T-cell (primary cell): ENCODE measurements at regions not wholly inside any gene's neighbourhood (a gene's known extent, or its start where the extent isn't known, plus 50 kb on each side); places are given as distances from the start of the nearest gene placed in this dataset.

ENCODE experiments used
- ATAC-seq, 4 experiments: fragments of 200-7000 bp in 3 of 4; fragments of 150-1000 bp in 1 of 4; cut with Tn5 transposase; replicated peaks in 1 of 4; 1 replicate in 3 of 4; 2 replicates in 1 of 4; pipeline ENCODE4 v1.10.0; 2021; ENCODE audit warnings: moderate library complexity in 3 of 4, mild to moderate bottlenecking in 2 of 4, moderate number of reproducible peaks in 1 of 4
- CTCF ChIA-PET, 2 donors: fragments of 300-600 bp; sonication (Branson Sonifier 250); formaldehyde crosslinking; loops; one replicate each; lab custom pipeline; 2022; ENCODE audit warnings: antibody characterized with exemption in 2 of 2; lab: Charles Lee
- POLR2A ChIA-PET, 2 donors: fragments of 300-600 bp; sonication (Branson Sonifier 250); formaldehyde crosslinking; loops; one replicate each; lab custom pipeline; 2022; ENCODE audit warnings: antibody characterized with exemption in 2 of 2; lab: Charles Lee
- DNase-seq, 35 experiments: peaks; one replicate each; pipeline versions ENCODE4 v3.0.0 to v3.0.0-alpha.2; 2013 to 2023
- H3K27ac ChIP-seq: one replicate; pipeline ENCODE4 v1.5.1; 2013; ENCODE audit warnings: low read length
- H3K27me3 ChIP-seq, 2 experiments: replicated peaks in 1 of 2; 1 replicate in 1 of 2; 2 replicates in 1 of 2; pipeline versions ENCODE4 v1.6.1 to v1.7.0; 2013; ENCODE audit warnings: low read length in 1 of 2, mixed read lengths in 1 of 2; ENCODE audit not compliant: control insufficient read depth in 2 of 2, insufficient read depth in 2 of 2; ENCODE audit errors: extremely low read depth in 1 of 2
- H3K36me3 ChIP-seq, 2 donors: 1 replicate in 1 of 2; 2 replicates in 1 of 2; pipeline versions ENCODE4 v1.6.1 to v1.7.0; 2013; ENCODE audit warnings: low read length in 1 of 2; ENCODE audit not compliant: control insufficient read depth in 2 of 2, insufficient read depth in 1 of 2; ENCODE audit errors: extremely low read depth in 1 of 2
- H3K4me1 ChIP-seq, 2 experiments: 1 replicate in 1 of 2; 2 replicates in 1 of 2; pipeline versions ENCODE4 v1.6.1 to v1.7.0; 2013; ENCODE audit warnings: low read length in 2 of 2, mixed read lengths in 1 of 2; ENCODE audit not compliant: insufficient read depth in 2 of 2, control insufficient read depth in 1 of 2; ENCODE audit errors: extremely low read depth in 1 of 2
- H3K4me3 ChIP-seq, 2 donors: 1 replicate in 1 of 2; 2 replicates in 1 of 2; pipeline versions ENCODE4 v1.5.1 to v1.7.0; 2013; ENCODE audit warnings: mild to moderate bottlenecking in 2 of 2, low read length in 1 of 2, moderate library complexity in 1 of 2; ENCODE audit not compliant: control insufficient read depth in 1 of 2; ENCODE audit errors: extremely low read depth in 1 of 2
- H3K9me3 ChIP-seq: 2 replicates; pipeline ENCODE4 v1.7.0; 2013
- H3K27ac Mint-ChIP-seq, 2 donors: one replicate each; pipeline ENCODE4 v1.8.0; 2020 to 2021; ENCODE audit warnings: mild to moderate bottlenecking in 2 of 2, mixed read lengths in 2 of 2
- H3K27me3 Mint-ChIP-seq, 2 donors: one replicate each; pipeline ENCODE4 v1.8.0; 2021 to 2022; ENCODE audit warnings: mixed read lengths in 2 of 2
- H3K36me3 Mint-ChIP-seq: one replicate; pipeline ENCODE4 v1.8.0; 2021; ENCODE audit warnings: mixed read lengths
- H3K4me1 Mint-ChIP-seq, 3 donors: one replicate each; pipeline ENCODE4 v1.8.0; 2020 to 2022; ENCODE audit warnings: mixed read lengths in 3 of 3, mild to moderate bottlenecking in 1 of 3
- H3K4me3 Mint-ChIP-seq, 3 donors: one replicate each; pipeline ENCODE4 v1.8.0; 2020 to 2022; ENCODE audit warnings: mild to moderate bottlenecking in 3 of 3, mixed read lengths in 3 of 3, moderate library complexity in 3 of 3
- H3K9me3 Mint-ChIP-seq, 3 donors: one replicate each; pipeline ENCODE4 v1.8.0; 2020 to 2022; ENCODE audit warnings: mixed read lengths in 3 of 3
- WGBS: methylation state at CpG from one replicate; pipeline ENCODE4 v1.1.5; 2013; ENCODE audit warnings: missing lambda C conversion rate; ENCODE audit not compliant: insufficient coverage; 5-methylcytosine and 5-hydroxymethylcytosine counted together

DNA sequence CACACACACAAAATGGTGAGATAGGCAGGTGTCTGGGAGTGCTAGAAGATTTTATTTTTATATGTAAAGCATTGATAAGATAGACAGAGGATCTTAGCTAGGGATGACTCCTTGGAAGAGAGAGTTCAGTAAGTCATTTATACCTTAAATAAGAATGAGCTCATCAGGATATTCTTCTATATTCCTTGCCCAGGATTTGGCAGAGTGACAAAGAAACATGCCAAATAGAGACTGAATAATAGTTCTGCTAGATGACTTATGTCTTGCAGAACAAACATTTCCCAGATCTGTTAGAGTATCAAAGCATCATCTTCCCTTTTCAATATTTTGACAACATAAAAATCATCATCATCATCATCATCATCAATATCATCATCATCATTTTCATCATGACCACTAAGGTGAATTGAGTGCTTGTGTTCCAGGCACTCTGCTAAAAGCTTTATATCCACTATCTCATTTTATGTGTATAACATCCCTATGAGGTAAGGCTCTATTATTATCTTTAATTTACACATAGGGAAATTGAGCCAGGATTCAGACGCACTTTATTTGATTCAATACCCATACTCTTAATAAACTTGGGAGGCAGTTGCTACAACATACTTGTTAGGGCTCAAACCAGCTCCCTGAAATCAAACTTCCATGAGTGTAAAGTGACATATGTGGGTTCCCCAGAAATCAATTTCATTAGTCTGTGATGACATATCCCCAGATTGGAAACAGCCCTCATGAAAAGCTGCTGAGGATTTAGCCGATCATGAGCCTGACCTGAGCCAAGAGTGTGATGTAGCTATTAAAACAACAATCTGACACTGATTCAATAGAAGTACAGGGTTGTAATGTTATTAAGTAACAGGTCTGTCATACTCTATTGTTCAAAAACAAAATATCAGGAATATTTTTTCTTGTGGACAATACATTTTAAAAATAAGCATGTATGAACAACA, 176.3 kb upstream of the SEMA6A start:
- no CpG with 5 or more reads among the region's 2 CpGs for WGBS
- H3K4me3 ChIP-seq: no peak overlapping the region
- POLR2A ChIA-PET: no interaction called here

DNA sequence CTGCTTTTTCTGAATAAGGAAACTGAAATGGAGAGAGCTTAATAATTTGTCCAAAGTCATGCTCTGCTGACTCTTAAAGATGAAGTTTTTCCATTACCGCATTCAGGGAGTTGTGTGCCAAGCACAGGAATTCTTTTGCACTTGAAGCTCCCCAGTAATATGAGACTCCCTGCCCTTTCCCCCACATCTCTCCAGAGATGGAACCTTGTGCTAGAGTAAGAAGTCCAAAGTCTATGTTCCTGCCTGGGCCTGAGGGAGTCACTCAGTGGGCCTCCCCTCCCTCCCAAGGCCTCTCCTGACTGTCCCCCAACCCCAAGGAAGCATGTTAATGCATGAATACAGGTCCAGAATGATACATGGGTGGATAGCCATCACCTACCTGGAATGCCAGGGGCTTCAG, 173.3 kb upstream of the SEMA6A start:
- Histone ChIP-seq H3K9me3 (no peaks in the 10 kb centered on the region), H3K27ac (no peak overlapping the region), H3K36me3 (no peaks in the 10 kb centered on the region), H3K4me1 (no peaks in the 10 kb centered on the region), H3K4me3 (no peak overlapping the region), H3K27me3 (no peaks in the 10 kb centered on the region)
- CTCF ChIA-PET: no interaction called here
- peaks cover 7 to 9% (median 8%) of the 10 kb centered on the region in 3 donors for H3K9me3 Mint-ChIP-seq
- no peaks in the 10 kb centered on the region for H3K27me3 Mint-ChIP-seq
- H3K27ac Mint-ChIP-seq: no peak overlapping the region
- H3K4me3 Mint-ChIP-seq: no peak overlapping the region
- no peaks in the 10 kb centered on the region for H3K4me1 Mint-ChIP-seq
- no peaks in the 10 kb centered on the region for H3K36me3 Mint-ChIP-seq
- POLR2A ChIA-PET: no interaction called here
- ATAC-seq (no peak), DNase-seq (no peak)
- 100% methylated on average over 1 of the region's 1 CpG for WGBS

More for the DNA sequence above, 176.3 kb upstream of the SEMA6A start:
- ATAC-seq (no peak), DNase-seq (no peak)
- no peaks in the 10 kb centered on the region for H3K9me3 Mint-ChIP-seq
- H3K27ac Mint-ChIP-seq: no peak overlapping the region
- no peaks in the 10 kb centered on the region for H3K27me3 Mint-ChIP-seq
- Histone ChIP-seq H3K4me1 (no peaks in the 10 kb centered on the region), H3K27me3 (no peaks in the 10 kb centered on the region), H3K9me3 (no peaks in the 10 kb centered on the region), H3K27ac (no peak overlapping the region), H3K36me3 (no peaks in the 10 kb centered on the region)
- CTCF ChIA-PET: no interaction called here
- H3K4me3 Mint-ChIP-seq: no peak overlapping the region
- no peaks in the 10 kb centered on the region for H3K4me1 Mint-ChIP-seq
- H3K36me3 Mint-ChIP-seq: no peaks in the 10 kb centered on the region

DNA sequence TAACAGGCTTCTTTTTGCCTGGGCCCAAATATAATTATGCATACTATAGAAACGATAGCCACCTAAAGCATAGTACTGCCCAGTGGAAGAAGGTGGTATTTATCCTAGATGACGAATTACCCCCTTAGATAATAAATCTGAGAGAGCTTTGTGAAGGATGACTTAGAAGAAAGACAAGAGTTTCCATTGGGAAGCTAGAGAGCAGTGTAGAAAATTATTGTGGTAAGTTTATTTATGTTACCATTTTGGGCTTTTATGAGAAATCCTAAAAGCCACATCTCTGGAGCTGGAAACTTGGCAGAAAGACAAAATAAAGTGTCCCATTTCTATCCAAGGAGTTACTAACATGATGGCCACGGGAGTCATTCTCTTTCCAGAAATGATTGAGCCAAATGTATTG, 172.0 kb upstream of the SEMA6A start:
- Histone ChIP-seq H3K27me3 (no peaks in the 10 kb centered on the region), H3K4me3 (no peak overlapping the region), H3K9me3 (no peaks in the 10 kb centered on the region), H3K4me1 (no peaks in the 10 kb centered on the region), H3K36me3 (no peaks in the 10 kb centered on the region), H3K27ac (no peak overlapping the region)
- Mint-ChIP-seq H3K9me3 (peaks cover 7 to 9% (median 8%) of the 10 kb centered on the region in 3 donors), H3K36me3 (no peaks in the 10 kb centered on the region), H3K27me3 (no peaks in the 10 kb centered on the region), H3K4me1 (no peaks in the 10 kb centered on the region), H3K27ac (no peak overlapping the region), H3K4me3 (no peak overlapping the region)
- no CpG with 5 or more reads among the region's 3 CpGs for WGBS
- POLR2A ChIA-PET: no interaction called here
- no peak for ATAC-seq
- no peak for DNase-seq
- CTCF ChIA-PET: no interaction called here

DNA sequence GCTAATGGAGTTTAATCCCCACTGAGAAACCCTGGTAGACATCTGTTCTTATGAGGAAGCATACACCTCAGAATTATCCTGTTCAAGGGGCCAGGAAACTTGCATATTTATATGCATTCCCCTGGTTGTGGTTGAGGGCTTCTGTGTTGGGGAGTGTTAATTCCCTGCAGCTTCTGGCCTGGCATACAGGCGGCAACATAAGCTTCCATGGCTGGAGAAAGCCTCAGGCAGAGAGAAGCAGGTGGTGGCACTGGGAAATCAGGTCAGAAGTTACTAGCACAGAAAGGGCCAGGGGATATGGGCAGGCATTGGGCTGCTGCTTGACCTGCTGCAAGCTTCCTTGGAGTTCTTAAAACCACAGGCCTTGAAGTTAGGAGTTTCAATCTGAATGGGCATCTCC, 166.1 kb upstream of the SEMA6A start:
- no peak overlapping the region for H3K27ac ChIP-seq
- Mint-ChIP-seq H3K27ac (no peak overlapping the region), H3K27me3 (peaks cover 2 to 10% of the 10 kb centered on the region in 2 donors), H3K4me3 (no peak overlapping the region), H3K4me1 (no peaks in the 10 kb centered on the region), H3K9me3 (peaks cover 7 to 9% (median 8%) of the 10 kb centered on the region in 3 donors), H3K36me3 (no peaks in the 10 kb centered on the region)
- ChIA-PET POLR2A (no interaction called here), CTCF (no interaction called here)
- H3K9me3 ChIP-seq: no peaks in the 10 kb centered on the region
- DNase-seq (no peak), ATAC-seq (no peak)
- H3K4me3 ChIP-seq: no peak overlapping the region
- peaks cover 0 to 4% of the 10 kb centered on the region in 2 experiments for H3K27me3 ChIP-seq
- WGBS: 100% methylated on average over 1 of the region's 1 CpG
- no peaks in the 10 kb centered on the region for H3K4me1 ChIP-seq
- H3K36me3 ChIP-seq: no peaks in the 10 kb centered on the region

DNA sequence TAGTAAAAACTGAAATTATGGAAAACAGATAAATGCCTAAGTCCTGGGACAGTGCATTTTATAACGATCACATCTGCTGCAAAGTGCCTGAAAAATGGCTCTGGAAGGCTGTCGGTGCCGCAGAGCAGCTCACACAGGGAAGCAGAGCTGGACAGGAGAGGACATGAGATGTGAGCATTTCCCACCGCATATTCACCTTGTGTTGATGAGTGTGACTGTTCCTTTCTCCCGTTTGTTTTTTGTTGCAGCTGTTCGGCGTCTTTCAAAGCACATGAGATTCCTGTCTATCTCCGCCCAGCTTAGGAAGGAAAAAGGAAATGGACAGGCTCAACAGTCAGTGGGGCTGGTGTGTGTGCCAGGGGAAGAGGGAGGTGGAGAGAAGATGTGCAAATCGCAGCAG, 164.9 kb upstream of the SEMA6A start:
- no peak overlapping the region for H3K27ac ChIP-seq
- ChIA-PET POLR2A (no interaction called here), CTCF (no interaction called here)
- 77% methylated on average over 9 of the region's 9 CpGs for WGBS
- Mint-ChIP-seq H3K27me3 (peaks cover 2 to 10% of the 10 kb centered on the region in 2 donors), H3K27ac (no peak overlapping the region), H3K9me3 (peaks cover 4 to 8% (median 7%) of the 10 kb centered on the region in 3 donors), H3K36me3 (no peaks in the 10 kb centered on the region), H3K4me3 (no peak overlapping the region), H3K4me1 (no peaks in the 10 kb centered on the region)
- ATAC-seq (no peak), DNase-seq (no peak)
- H3K9me3 ChIP-seq: no peaks in the 10 kb centered on the region
- H3K27me3 ChIP-seq: peaks cover 0 to 4% of the 10 kb centered on the region in 2 experiments
- no peaks in the 10 kb centered on the region for H3K4me1 ChIP-seq
- no peaks in the 10 kb centered on the region for H3K36me3 ChIP-seq
- no peak overlapping the region for H3K4me3 ChIP-seq

DNA sequence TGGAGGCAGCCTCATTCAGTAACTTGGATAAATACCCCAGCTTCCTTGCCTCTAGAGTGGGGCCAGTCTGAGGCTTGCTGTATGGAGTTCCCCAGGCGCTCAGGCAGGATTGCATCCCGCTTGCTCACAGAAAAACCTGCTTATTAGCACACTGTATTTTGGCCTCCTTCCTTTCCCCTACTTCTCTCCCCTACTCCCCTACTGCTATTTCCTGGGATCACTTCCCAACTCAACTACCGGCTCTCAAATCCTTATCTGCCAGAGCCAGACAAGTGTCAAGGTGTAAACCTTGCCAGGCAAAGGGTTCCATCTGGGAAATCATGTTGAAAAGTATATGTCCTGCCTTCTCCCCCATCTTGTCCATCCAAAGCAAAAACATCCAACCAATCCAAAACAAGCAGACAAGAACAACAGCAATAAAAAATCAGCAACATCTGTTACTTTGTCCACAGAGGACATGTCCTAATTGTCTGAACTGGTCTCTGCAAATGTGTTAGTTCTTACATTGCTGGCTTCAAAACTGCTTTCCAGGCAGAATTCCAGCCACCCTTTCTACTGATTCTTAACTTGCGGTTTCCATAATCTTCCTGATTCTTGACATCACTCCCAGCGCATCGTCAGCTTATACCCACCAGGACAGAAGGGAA, 164.1 kb upstream of the SEMA6A start:
- ATAC-seq: no peak
- Mint-ChIP-seq H3K4me3 (no peak overlapping the region), H3K9me3 (peaks cover 0 to 4% (median 3%) of the 10 kb centered on the region in 3 donors), H3K27ac (no peak overlapping the region), H3K4me1 (no peaks in the 10 kb centered on the region), H3K36me3 (no peaks in the 10 kb centered on the region), H3K27me3 (peaks cover 2 to 10% of the 10 kb centered on the region in 2 donors)
- Histone ChIP-seq H3K27me3 (peaks cover 0 to 4% of the 10 kb centered on the region in 2 experiments), H3K4me1 (no peaks in the 10 kb centered on the region), H3K36me3 (no peaks in the 10 kb centered on the region), H3K4me3 (no peak overlapping the region), H3K27ac (no peak overlapping the region), H3K9me3 (no peaks in the 10 kb centered on the region)
- 82% methylated on average over 3 of the region's 6 CpGs for WGBS
- DNase-seq: no peak
- POLR2A ChIA-PET: no interaction called here
- CTCF ChIA-PET: no interaction called here
